Neural cell (in vitro differentiated cells): ENCODE measurements at regions not wholly inside any gene's neighbourhood (a gene's known extent, or its start where the extent isn't known, plus 50 kb on each side); places are given as distances from the start of the nearest gene placed in this dataset.

ENCODE experiments used
- CTCF ChIP-seq: fragments of 450-650 bp; IDR thresholded peaks from 2 replicates; pipeline ENCODE4 v1.5.1; 2014; ENCODE audit warnings: antibody characterized with exemption, mild to moderate bottlenecking, moderate library complexity; ENCODE audit not compliant: poor library complexity, severe bottlenecking
- EP300 ChIP-seq: fragments of 450-650 bp; conservative IDR thresholded peaks from 2 replicates; pipeline ENCODE4 v1.6.1; 2014; ENCODE audit warnings: antibody characterized with exemption, mild to moderate bottlenecking, moderate library complexity; ENCODE audit not compliant: poor library complexity, severe bottlenecking
- EZH2 ChIP-seq: fragments of 200-600, 300-800 bp; shearing (Covaris generic), sonication (generic); IDR thresholded peaks from 2 replicates; pipeline ENCODE4 v1.6.1; 2014; ENCODE audit warnings: antibody characterized with exemption, low read length, borderline replicate concordance, mild to moderate bottlenecking; ENCODE audit not compliant: insufficient read depth, poor library complexity, severe bottlenecking
- POLR2AphosphoS5 ChIP-seq: IDR thresholded peaks from 2 replicates; pipeline ENCODE4 v1.6.1; 2012
- RAD21 ChIP-seq: fragments of 450-650 bp; conservative IDR thresholded peaks from 2 replicates; pipeline ENCODE4 v1.6.1; 2014; ENCODE audit warnings: antibody characterized with exemption, mild to moderate bottlenecking, moderate library complexity
- TAF1 ChIP-seq: IDR thresholded peaks from 2 replicates; pipeline ENCODE4 v1.6.1; 2012; ENCODE audit warnings: low read depth
- TF ChIP-seq, protein P1 (sequence below): IDR thresholded peaks from 2 replicates; pipeline ENCODE4 v1.6.1; 2012; ENCODE audit warnings: borderline replicate concordance

DNA sequence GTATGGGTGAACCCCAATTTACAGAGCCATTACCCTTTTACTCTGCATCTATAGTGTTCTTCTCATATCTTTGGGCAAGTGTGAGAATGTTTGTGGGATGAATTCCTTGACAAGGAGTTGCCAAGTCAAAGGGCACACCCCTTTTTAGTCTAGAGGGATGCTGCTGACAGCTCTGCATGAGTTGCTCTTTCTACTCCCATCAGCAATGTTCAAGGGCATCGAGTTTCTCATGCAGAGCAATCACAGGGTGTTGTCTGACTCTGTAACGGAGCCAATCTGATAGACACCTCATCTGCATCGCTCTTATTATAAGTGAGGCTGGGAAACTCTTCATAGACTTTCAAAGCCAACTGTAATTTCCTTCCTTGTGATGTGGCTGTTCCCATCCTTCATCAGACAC lies 77.4 kb downstream of the EDN3 start:
- TF ChIP-seq CTCF: no peak
- TF ChIP-seq, protein P1, sequence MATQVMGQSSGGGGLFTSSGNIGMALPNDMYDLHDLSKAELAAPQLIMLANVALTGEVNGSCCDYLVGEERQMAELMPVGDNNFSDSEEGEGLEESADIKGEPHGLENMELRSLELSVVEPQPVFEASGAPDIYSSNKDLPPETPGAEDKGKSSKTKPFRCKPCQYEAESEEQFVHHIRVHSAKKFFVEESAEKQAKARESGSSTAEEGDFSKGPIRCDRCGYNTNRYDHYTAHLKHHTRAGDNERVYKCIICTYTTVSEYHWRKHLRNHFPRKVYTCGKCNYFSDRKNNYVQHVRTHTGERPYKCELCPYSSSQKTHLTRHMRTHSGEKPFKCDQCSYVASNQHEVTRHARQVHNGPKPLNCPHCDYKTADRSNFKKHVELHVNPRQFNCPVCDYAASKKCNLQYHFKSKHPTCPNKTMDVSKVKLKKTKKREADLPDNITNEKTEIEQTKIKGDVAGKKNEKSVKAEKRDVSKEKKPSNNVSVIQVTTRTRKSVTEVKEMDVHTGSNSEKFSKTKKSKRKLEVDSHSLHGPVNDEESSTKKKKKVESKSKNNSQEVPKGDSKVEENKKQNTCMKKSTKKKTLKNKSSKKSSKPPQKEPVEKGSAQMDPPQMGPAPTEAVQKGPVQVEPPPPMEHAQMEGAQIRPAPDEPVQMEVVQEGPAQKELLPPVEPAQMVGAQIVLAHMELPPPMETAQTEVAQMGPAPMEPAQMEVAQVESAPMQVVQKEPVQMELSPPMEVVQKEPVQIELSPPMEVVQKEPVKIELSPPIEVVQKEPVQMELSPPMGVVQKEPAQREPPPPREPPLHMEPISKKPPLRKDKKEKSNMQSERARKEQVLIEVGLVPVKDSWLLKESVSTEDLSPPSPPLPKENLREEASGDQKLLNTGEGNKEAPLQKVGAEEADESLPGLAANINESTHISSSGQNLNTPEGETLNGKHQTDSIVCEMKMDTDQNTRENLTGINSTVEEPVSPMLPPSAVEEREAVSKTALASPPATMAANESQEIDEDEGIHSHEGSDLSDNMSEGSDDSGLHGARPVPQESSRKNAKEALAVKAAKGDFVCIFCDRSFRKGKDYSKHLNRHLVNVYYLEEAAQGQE: no peak
- no peak for TF ChIP-seq EZH2
- no peak for TF ChIP-seq TAF1
- no peak for TF ChIP-seq RAD21
- TF ChIP-seq POLR2AphosphoS5: no peak
- TF ChIP-seq EP300: no peak
